Vagina (tissue), 2 donors: ENCODE measurements at regions not wholly inside any gene's neighbourhood (a gene's known extent, or its start where the extent isn't known, plus 50 kb on each side); places are given as distances from the start of the nearest gene placed in this dataset.

Experiments
- POLR2AphosphoS5 ChIP-seq, 2 donors: sonication (generic); formaldehyde crosslinking; IDR thresholded peaks; one replicate each; pipeline ENCODE4 v1.9.0; 2017; ENCODE audit warnings: antibody characterized with exemption in 2 of 2, mild to moderate bottlenecking in 2 of 2, low read depth in 1 of 2; ENCODE audit not compliant: insufficient read depth in 1 of 2
- TF ChIP-seq, protein P1 (sequence below), 3 experiments: fragments of 450-650 bp in 2 of 3; fragments of 200-600 bp in 1 of 3; sonication (generic) in 1 of 3; IDR thresholded peaks; one replicate each; pipeline ENCODE4 v1.5.1; 2017 to 2019; ENCODE audit warnings: antibody characterized with exemption in 3 of 3, mild to moderate bottlenecking in 2 of 3, moderate library complexity in 2 of 3

DNA sequence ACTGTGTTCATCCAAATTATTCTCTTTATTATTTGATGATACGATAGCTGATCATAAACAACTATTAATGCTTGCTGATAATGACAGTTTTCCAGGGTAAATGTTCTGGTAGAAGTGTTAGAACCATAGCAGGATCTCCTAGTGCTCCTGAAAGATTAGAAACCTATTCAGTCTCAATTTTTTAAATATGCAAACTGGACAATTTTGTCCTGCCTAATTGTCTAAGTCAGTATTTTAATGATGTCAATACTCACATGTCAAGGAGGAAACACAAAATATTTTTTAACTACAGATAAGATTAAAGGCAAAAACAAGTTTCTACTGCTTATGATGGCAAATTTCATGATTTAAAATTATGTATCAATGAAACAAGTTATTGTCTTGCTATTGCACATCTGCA is 233.9 kb downstream of the RFPL4B start:
- TF ChIP-seq, protein P1, sequence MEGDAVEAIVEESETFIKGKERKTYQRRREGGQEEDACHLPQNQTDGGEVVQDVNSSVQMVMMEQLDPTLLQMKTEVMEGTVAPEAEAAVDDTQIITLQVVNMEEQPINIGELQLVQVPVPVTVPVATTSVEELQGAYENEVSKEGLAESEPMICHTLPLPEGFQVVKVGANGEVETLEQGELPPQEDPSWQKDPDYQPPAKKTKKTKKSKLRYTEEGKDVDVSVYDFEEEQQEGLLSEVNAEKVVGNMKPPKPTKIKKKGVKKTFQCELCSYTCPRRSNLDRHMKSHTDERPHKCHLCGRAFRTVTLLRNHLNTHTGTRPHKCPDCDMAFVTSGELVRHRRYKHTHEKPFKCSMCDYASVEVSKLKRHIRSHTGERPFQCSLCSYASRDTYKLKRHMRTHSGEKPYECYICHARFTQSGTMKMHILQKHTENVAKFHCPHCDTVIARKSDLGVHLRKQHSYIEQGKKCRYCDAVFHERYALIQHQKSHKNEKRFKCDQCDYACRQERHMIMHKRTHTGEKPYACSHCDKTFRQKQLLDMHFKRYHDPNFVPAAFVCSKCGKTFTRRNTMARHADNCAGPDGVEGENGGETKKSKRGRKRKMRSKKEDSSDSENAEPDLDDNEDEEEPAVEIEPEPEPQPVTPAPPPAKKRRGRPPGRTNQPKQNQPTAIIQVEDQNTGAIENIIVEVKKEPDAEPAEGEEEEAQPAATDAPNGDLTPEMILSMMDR (IDR thresholded peaks at IDR 0.05), result no peak
- no peak for TF ChIP-seq POLR2AphosphoS5 (IDR thresholded peaks at IDR 0.05; ENCODE audit: insufficient read depth in 1 of 2, low read depth in 1 of 2)
